ENCODE measurements at regions not wholly inside any gene's neighbourhood (a gene's known extent, or its start where the extent isn't known, plus 50 kb on each side); places are given as distances from the start of the nearest gene placed in this dataset.

DNA sequence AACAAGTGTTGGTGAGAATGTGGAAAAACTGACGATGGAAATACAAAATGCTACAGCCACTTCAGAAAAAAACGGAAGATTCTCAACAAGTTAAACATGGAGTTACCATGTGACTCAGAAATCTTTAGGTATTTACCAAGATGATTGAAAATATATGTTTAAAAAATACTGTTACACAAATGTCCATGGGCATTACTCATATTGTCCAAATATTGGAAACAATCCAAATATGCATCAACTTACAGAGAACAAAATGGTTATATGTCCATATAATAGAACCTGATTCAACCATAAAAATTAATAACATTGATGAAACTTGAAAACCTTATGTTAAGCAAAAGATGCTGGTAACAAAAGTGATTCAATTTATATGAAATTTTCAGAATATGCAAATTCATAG is 1057.7 kb upstream of the TMEM132C start:
- TF ChIP-seq, protein P1, sequence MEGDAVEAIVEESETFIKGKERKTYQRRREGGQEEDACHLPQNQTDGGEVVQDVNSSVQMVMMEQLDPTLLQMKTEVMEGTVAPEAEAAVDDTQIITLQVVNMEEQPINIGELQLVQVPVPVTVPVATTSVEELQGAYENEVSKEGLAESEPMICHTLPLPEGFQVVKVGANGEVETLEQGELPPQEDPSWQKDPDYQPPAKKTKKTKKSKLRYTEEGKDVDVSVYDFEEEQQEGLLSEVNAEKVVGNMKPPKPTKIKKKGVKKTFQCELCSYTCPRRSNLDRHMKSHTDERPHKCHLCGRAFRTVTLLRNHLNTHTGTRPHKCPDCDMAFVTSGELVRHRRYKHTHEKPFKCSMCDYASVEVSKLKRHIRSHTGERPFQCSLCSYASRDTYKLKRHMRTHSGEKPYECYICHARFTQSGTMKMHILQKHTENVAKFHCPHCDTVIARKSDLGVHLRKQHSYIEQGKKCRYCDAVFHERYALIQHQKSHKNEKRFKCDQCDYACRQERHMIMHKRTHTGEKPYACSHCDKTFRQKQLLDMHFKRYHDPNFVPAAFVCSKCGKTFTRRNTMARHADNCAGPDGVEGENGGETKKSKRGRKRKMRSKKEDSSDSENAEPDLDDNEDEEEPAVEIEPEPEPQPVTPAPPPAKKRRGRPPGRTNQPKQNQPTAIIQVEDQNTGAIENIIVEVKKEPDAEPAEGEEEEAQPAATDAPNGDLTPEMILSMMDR (conservative IDR thresholded peaks at IDR 0.05; ENCODE audit: low read length): no peak
- no peak for TF ChIP-seq EZH2phosphoT487 (IDR thresholded peaks at IDR 0.05; ENCODE audit: borderline replicate concordance, low read depth, low read length)
